HG03457 (cell line): ENCODE measurements at regions not wholly inside any gene's neighbourhood (a gene's known extent, or its start where the extent isn't known, plus 50 kb on each side); places are given as distances from the start of the nearest gene placed in this dataset.

ENCODE experiments used
- ATAC-seq: cut with Tn5 transposase; IDR thresholded peaks from one replicate; pipeline ENCODE4 v1.9.1; 2021; ENCODE audit warnings: moderate number of reproducible peaks; ENCODE audit not compliant: unreplicated experiment

GRCh38 chr2:207235621-207236020 lies 69.9 kb upstream of the KLF7 start:
- ATAC-seq = no peak

GRCh38 chr2:207236156-207236935 lies 70.6 kb upstream of the KLF7 start:
- no peak for ATAC-seq

GRCh38 chr2:207238831-207239701 lies 73.3 kb upstream of the KLF7 start:
- no peak for ATAC-seq

GRCh38 chr2:207239754-207240494 lies 74.2 kb upstream of the KLF7 start:
- no peak for ATAC-seq

- no peak for ATAC-seq
Observed at GRCh38 chr2:207240649-207241048, 74.9 kb upstream of the KLF7 start.

- no peak for ATAC-seq
Observed at GRCh38 chr2:207241198-207241597, 75.5 kb upstream of the KLF7 start.

- no peak for ATAC-seq
Observed at GRCh38 chr2:207243601-207244000, 77.9 kb upstream of the KLF7 start.

GRCh38 chr2:207244971-207245925 lies 79.5 kb upstream of the KLF7 start:
- ATAC-seq = no peak

GRCh38 chr2:207248702-207249377 lies 83.1 kb upstream of the KLF7 start:
- no peak for ATAC-seq

- no peak for ATAC-seq
Observed at GRCh38 chr2:207251022-207251421, 85.3 kb upstream of the KLF7 start.

- no peak for ATAC-seq
Observed at GRCh38 chr2:207251573-207252192, 85.9 kb upstream of the KLF7 start.

GRCh38 chr2:207252416-207252815 lies 86.7 kb upstream of the KLF7 start:
- no peak for ATAC-seq

- no peak for ATAC-seq
Observed at GRCh38 chr2:207252979-207253645, 87.4 kb upstream of the KLF7 start.

GRCh38 chr2:207253666-207254345 lies 88.1 kb upstream of the KLF7 start:
- ATAC-seq = no peak

GRCh38 chr2:207254591-207255464 lies 89.1 kb upstream of the KLF7 start:
- ATAC-seq = no peak

- no peak for ATAC-seq
Observed at GRCh38 chr2:207255565-207256470, 90.1 kb upstream of the KLF7 start.
